ENCODE measurements at regions not wholly inside any gene's neighbourhood (a gene's known extent, or its start where the extent isn't known, plus 50 kb on each side); places are given as distances from the start of the nearest gene placed in this dataset.
A peak's percentile ranks its signal among the peaks of the same experiment; 100 is the strongest.

DNA sequence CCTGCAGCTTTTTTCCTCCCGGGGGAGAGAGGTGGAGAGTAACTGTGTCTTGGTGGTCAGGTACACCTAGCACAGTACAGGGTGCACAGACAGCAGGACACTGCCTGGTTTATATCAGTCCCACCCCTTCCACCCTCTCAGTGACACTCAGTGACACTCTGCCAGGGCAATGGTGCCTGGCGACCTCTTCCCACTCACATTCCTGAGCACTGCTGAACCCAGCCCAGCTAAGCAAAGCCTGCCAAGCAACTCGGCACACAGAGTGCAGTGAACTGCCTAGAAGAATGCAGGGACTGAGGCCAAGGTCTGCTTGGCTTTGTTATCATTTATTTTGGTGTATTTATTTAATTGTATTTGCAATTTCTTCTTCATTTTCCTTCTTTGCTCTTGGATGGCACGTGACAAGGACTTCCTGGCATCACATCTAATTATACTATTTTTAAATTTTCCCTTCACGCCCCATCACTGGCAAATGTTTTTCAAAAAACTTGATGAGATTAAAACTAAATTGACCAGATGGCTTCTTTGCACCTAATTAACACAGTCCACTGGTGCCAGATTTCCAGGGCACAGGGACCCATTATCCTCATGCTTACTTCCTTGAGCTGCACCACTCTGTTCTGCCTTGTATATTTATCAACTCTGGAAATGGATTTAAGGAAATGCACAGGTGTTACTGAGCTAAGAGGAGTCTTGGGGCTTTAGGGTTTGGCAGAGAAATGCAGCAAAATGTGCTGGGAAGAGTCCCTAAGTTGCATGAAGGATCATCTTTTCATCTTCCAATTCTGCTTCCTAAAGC is 205.6 kb downstream of the ADAMTS15 start:
- H3K27ac ChIP-seq: peak overlapping the region; percentile 65 to 79 (median 74)
- ATAC-seq: peak; percentile 73 to 79
- no peaks in the 10 kb centered on the region for H3K9me3 ChIP-seq
- no peaks in the 10 kb centered on the region for H3K36me3 ChIP-seq
- intact Hi-C loops (cut with DNase I; ENCODE audit: low total_unique reads) (loop anchor here (2.0 kb wide), 2 partner anchors 15 to 139 kb away; no protein-coding TSS in a partner anchor), in situ Hi-C loops (cut with MboI; ENCODE audit: low sequenced_read_pairs in 4 of 4) (loop anchor here in 1 of 4 donors (25.0 kb wide), 1 partner anchor 217 kb away; the partner anchor contains the start of genes ADAMTS15 and ADAMTS8)
- TF ChIP-seq, protein P1, sequence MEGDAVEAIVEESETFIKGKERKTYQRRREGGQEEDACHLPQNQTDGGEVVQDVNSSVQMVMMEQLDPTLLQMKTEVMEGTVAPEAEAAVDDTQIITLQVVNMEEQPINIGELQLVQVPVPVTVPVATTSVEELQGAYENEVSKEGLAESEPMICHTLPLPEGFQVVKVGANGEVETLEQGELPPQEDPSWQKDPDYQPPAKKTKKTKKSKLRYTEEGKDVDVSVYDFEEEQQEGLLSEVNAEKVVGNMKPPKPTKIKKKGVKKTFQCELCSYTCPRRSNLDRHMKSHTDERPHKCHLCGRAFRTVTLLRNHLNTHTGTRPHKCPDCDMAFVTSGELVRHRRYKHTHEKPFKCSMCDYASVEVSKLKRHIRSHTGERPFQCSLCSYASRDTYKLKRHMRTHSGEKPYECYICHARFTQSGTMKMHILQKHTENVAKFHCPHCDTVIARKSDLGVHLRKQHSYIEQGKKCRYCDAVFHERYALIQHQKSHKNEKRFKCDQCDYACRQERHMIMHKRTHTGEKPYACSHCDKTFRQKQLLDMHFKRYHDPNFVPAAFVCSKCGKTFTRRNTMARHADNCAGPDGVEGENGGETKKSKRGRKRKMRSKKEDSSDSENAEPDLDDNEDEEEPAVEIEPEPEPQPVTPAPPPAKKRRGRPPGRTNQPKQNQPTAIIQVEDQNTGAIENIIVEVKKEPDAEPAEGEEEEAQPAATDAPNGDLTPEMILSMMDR (IDR thresholded peaks at IDR 0.05 in 4 of 5, conservative IDR thresholded peaks at IDR 0.05 in 1 of 5): no peak
- peaks cover 15 to 19% of the 10 kb centered on the region in 2 donors for H3K4me1 ChIP-seq
- H3K4me3 ChIP-seq: no peak overlapping the region
- H3K27me3 ChIP-seq: no peaks in the 10 kb centered on the region
- peak; percentile 52 to 79 for DNase-seq

DNA sequence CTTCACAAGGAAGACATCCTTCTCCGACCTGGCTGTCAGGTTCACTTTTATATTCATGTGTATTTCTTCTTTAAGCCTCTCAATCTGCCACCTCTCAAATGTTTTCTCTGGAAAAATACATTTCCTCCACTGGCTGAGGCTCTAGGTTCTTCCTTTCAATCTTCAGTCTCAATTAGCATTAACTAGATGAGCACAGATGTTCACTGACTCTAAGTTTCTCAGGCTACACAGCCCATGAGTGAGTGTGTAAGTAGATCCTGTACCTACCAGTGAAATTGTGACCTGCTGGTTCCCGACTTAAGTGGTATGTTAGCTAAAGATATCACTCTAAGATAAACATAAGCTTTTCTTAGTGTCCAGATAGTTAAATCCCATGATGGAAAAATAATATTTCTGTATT is 206.9 kb downstream of the ADAMTS15 start:
- Histone ChIP-seq H3K4me1 (peaks cover 15 to 19% of the 10 kb centered on the region in 2 donors), H3K27me3 (no peaks in the 10 kb centered on the region), H3K9me3 (no peaks in the 10 kb centered on the region), H3K36me3 (no peaks in the 10 kb centered on the region), H3K27ac (peak overlapping the region in 3 of 4 donors; percentile 1 to 65 (median 10)), H3K4me3 (no peak overlapping the region)
- TF ChIP-seq, protein P1 (IDR thresholded peaks at IDR 0.05 in 4 of 5, conservative IDR thresholded peaks at IDR 0.05 in 1 of 5): no peak
- TF ChIP-seq POLR2A (IDR thresholded peaks at IDR 0.05): no peak
- in situ Hi-C loops (cut with MboI; ENCODE audit: low sequenced_read_pairs in 4 of 4) (loop anchor here in 1 of 4 donors (25.0 kb wide), 1 partner anchor 218 kb away; the partner anchor contains the start of genes ADAMTS15 and ADAMTS8), intact Hi-C loops (cut with DNase I; ENCODE audit: low total_unique reads) (loop anchor here (2.0 kb wide), 1 partner anchor 14 kb away; no protein-coding TSS in a partner anchor)
- ATAC-seq: no peak
- no peak for DNase-seq

DNA sequence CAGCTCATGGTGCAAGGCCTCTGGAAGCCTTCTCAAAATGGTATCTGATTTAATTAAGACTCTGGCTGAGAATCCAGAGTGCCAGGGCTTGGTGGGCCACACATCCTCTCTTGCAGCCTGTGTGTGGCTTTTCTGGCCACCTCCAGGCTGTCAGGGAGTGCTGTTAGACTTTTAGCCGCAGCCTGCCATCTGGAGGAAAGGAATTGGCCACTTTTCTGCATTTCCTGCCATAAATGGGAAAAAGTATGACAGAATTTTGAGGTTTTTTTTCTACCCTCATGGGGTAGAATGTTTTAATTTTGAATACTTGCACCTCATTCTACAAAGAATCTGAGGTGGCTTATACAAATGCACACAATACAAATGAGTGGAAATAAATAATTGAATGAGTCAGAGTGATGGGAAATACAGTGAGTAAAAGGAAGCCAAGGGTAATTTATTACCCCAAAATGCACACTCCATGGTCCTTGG is 218.4 kb downstream of the ADAMTS15 start:
- no peak for ATAC-seq
- no peak overlapping the region for H3K27ac ChIP-seq
- H3K4me3 ChIP-seq: no peak overlapping the region
- no peaks in the 10 kb centered on the region for H3K36me3 ChIP-seq
- no peaks in the 10 kb centered on the region for H3K27me3 ChIP-seq
- H3K9me3 ChIP-seq: no peaks in the 10 kb centered on the region
- H3K4me1 ChIP-seq: peaks cover 5 to 13% of the 10 kb centered on the region in 2 donors
- TF ChIP-seq, protein P1 (IDR thresholded peaks at IDR 0.05 in 4 of 5, conservative IDR thresholded peaks at IDR 0.05 in 1 of 5): no peak
- TF ChIP-seq POLR2A (IDR thresholded peaks at IDR 0.05): no peak
- in situ Hi-C loops (cut with MboI; ENCODE audit: low sequenced_read_pairs in 4 of 4) (loop anchor here in 1 of 4 donors (25.0 kb wide), 1 partner anchor 230 kb away; the partner anchor contains the start of genes ADAMTS15 and ADAMTS8), intact Hi-C loops (cut with DNase I; ENCODE audit: low total_unique reads) (no loop called here)
- DNase-seq: no peak

DNA sequence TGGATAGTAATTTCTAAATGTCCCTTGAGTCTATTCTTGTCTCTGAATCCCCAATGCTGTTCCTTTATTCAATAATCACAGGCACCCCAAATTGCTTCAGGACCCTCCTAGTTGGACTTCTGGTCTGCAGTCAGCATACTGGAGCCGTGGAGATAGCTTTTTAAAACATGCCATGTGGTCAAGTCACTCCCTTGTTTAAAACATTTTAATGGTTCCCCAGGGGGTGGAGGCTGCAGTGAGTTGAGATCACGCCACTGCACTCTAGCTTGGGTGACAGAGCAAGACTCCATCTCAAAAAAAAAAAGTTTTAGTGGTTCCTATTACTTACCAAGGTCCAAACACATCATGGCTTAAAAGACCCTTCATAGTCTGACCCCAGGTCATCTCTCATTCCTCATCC is 220.3 kb downstream of the ADAMTS15 start:
- DNase-seq (no peak), ATAC-seq (no peak)
- Histone ChIP-seq H3K4me1 (peaks cover 23 to 29% of the 10 kb centered on the region in 2 donors), H3K27ac (no peak overlapping the region), H3K4me3 (no peak overlapping the region), H3K9me3 (no peaks in the 10 kb centered on the region), H3K27me3 (no peaks in the 10 kb centered on the region), H3K36me3 (no peaks in the 10 kb centered on the region)
- intact Hi-C loops (cut with DNase I; ENCODE audit: low total_unique reads) (loop anchor here (2.0 kb wide), 1 partner anchor 14 kb away; no protein-coding TSS in a partner anchor), in situ Hi-C loops (cut with MboI; ENCODE audit: low sequenced_read_pairs in 4 of 4) (loop anchor here in 1 of 4 donors (25.0 kb wide), 1 partner anchor 231 kb away; the partner anchor contains the start of genes ADAMTS15 and ADAMTS8)
- TF ChIP-seq POLR2A (IDR thresholded peaks at IDR 0.05): no peak
- TF ChIP-seq, protein P1 (IDR thresholded peaks at IDR 0.05 in 4 of 5, conservative IDR thresholded peaks at IDR 0.05 in 1 of 5): no peak

All from gastrocnemius medialis (tissue), 4 donors.